ENCODE measurements at regions not wholly inside any gene's neighbourhood (a gene's known extent, or its start where the extent isn't known, plus 50 kb on each side); places are given as distances from the start of the nearest gene placed in this dataset.
"Not testable (repeated sequence)": the region's sequence is repeated elsewhere in the genome, so short reads cannot be mapped to it uniquely, and the experiment has no call there.

DNA sequence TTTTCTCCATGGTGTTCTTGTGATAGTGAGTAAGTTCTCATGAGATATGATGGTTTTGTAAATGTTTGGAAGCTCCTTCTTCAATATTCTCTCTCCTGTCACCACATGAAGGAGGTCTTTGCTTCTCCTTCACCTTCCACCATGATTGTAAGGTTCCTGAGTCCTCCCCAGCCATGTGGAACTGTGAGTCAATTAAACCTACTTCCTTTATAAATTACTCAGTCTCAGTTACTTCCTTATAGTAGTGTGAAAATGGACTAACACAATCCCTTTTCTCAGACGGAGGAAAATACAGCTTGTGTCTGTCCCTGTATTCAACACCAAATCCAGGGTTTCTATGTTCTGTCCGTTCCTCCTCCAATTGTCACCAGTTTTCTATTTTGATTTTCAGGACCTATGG is 181.0 kb downstream of the ALDH8A1 start:
- peaks cover 9% of the 10 kb centered on the region for H3K27me3 Mint-ChIP-seq
- H3K9me3 Mint-ChIP-seq = peaks cover 6% of the 10 kb centered on the region
- no peaks in the 10 kb centered on the region for H3K4me1 Mint-ChIP-seq
- H3K4me3 Mint-ChIP-seq = no peak overlapping the region
- no peak overlapping the region for H3K27ac Mint-ChIP-seq
- H3K36me3 Mint-ChIP-seq = no peaks in the 10 kb centered on the region

DNA sequence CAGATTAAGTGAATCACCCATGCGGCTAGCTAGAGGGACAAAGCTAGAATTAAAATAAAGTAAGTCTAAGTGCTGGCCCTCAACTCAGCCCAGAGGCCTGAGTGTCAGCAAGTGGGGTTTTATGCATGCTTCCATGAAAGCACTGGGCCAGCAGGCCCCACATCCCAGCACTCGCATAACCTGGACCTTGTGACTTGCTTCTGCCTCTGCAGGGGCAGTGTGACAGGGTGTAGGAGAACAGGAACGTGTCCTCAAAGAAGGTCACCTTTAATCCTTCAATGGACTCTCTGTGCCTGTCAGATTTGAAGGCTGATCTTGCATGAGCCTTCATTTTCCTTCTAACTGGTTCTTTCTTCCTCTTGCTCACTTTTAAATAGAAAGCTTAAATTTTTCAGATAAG is 183.4 kb downstream of the ALDH8A1 start:
- no peaks in the 10 kb centered on the region for H3K4me1 Mint-ChIP-seq
- H3K4me3 Mint-ChIP-seq = no peak overlapping the region
- H3K27me3 Mint-ChIP-seq = peaks cover 8% of the 10 kb centered on the region
- H3K9me3 Mint-ChIP-seq = peaks cover 6% of the 10 kb centered on the region
- no peak overlapping the region for H3K27ac Mint-ChIP-seq
- no peaks in the 10 kb centered on the region for H3K36me3 Mint-ChIP-seq

DNA sequence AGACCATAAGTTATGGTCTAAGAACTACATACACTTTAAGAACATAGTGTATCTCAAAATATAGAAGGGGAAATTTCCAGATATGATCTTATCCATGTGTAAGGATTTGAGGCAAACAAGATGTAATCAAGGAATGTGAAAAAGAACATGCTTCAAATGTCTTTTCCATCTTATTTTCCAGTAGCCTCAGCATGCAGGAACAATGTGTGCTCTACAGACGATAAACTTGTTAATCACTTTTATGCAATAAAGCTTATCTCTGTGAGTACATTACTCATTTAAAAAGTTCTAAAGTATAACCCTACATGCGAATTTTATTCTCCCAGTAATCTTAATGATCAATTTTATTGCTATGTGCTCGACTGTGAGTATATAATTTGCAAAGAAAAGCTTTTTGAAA is 185.2 kb downstream of the ALDH8A1 start:
- Mint-ChIP-seq H3K27ac (no peak overlapping the region), H3K4me1 (no peaks in the 10 kb centered on the region), H3K36me3 (no peaks in the 10 kb centered on the region), H3K4me3 (no peak overlapping the region), H3K27me3 (peaks cover 7% of the 10 kb centered on the region), H3K9me3 (peaks cover 6% of the 10 kb centered on the region)

DNA sequence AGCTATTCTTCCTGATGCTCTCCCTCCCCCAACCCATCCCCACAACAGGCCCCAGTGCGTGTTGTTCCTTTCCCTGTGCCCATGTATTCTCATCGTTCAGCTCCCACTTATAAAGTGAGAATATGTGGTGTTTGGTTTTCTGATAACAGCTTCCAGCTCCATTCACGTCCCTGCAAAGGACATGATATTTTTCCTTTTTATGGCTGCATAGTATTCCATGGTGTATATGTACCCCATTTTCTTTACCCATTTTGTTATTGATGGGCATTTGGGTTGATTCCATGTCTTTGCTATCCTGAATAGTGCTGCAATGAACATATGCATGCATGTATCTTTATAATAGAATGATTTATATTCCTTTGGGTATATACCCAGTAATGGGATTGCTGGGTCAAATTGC is 186.3 kb downstream of the ALDH8A1 start:
- not testable (repeated sequence) for H3K4me3 Mint-ChIP-seq, H3K9me3 Mint-ChIP-seq, H3K27ac Mint-ChIP-seq, H3K36me3 Mint-ChIP-seq, H3K27me3 Mint-ChIP-seq, H3K4me1 Mint-ChIP-seq

DNA sequence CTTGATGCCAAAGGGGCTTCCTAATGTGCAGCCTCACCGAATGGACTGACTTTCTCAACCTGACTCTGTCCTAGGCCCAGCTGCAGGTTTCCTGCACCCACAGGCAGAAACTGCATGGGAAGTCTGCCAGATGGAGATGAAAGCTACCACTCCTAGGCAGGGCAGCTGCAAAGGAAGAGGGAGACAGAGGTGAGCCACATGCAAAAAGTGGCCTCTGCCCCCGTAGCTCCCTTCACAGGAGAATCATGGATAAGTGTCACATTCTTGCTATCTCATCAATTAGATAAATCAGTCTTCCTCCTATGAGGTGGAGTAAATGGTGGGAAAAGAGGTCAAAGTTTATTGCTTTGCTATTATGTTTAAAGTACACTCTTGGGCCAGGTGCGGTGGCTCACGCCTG is 191.3 kb downstream of the ALDH8A1 start:
- H3K4me3 Mint-ChIP-seq = no peak overlapping the region
- no peaks in the 10 kb centered on the region for H3K9me3 Mint-ChIP-seq
- H3K27me3 Mint-ChIP-seq = peaks cover 5% of the 10 kb centered on the region
- no peaks in the 10 kb centered on the region for H3K4me1 Mint-ChIP-seq
- no peak overlapping the region for H3K27ac Mint-ChIP-seq
- no peaks in the 10 kb centered on the region for H3K36me3 Mint-ChIP-seq

DNA sequence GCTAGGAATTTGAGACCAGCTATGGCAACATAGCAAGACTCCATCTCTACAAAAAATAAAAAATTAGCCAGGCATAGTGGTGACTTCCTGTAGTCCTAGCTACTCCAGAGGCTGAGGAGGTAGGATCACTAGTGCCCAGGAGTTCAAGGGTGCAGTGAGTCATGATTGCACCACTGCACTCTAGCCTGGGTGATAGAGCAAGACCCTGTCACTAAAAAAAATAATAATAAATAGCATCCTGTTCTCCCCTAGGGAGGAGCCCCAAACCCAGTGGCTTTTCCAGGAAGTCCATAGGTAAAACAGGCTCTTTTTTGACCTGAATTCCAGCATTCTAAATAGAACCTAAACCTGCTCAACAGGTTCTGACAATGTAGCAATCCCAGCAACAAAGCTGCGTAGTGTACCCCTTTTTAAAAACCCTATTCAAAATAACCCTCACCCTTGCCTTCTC is 192.0 kb downstream of the ALDH8A1 start:
- Mint-ChIP-seq H3K4me1 (no peaks in the 10 kb centered on the region), H3K36me3 (no peaks in the 10 kb centered on the region), H3K4me3 (no peak overlapping the region), H3K27me3 (peaks cover 7% of the 10 kb centered on the region), H3K9me3 (no peaks in the 10 kb centered on the region), H3K27ac (no peak overlapping the region)

DNA sequence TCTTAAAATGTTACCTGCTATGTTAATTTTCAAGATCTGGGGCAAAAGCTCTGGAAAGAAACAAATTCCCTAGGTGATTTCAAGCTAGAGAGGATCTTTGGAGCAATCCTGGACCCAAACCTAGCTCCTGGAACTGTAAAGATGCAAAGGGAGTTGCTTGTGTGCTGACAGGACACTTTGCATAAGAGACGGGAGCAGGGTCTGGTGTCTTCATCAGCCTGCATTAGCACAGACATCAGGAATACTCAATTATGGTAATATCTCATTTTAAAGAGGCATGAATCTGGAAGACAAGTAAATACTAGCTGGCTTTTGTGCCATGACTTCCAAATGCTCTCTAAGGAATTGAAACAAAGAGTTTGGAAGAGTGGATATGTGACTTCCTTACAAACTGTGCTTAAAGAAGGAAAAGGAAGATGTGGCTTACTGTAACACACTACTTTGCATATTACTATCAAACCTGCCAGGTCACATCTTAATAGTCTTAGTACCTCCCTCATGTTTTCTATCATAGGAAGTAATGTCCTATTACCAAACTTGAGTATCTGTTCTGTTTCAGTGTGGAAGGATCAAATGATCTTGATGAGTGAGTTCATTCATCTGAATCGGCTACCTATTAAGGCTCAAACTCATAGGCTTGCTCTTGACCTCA is 193.4 kb downstream of the ALDH8A1 start:
- H3K4me3 Mint-ChIP-seq = no peak overlapping the region
- H3K27me3 Mint-ChIP-seq = peaks cover 8% of the 10 kb centered on the region
- H3K4me1 Mint-ChIP-seq = no peaks in the 10 kb centered on the region
- no peaks in the 10 kb centered on the region for H3K9me3 Mint-ChIP-seq
- no peak overlapping the region for H3K27ac Mint-ChIP-seq
- no peaks in the 10 kb centered on the region for H3K36me3 Mint-ChIP-seq

DNA sequence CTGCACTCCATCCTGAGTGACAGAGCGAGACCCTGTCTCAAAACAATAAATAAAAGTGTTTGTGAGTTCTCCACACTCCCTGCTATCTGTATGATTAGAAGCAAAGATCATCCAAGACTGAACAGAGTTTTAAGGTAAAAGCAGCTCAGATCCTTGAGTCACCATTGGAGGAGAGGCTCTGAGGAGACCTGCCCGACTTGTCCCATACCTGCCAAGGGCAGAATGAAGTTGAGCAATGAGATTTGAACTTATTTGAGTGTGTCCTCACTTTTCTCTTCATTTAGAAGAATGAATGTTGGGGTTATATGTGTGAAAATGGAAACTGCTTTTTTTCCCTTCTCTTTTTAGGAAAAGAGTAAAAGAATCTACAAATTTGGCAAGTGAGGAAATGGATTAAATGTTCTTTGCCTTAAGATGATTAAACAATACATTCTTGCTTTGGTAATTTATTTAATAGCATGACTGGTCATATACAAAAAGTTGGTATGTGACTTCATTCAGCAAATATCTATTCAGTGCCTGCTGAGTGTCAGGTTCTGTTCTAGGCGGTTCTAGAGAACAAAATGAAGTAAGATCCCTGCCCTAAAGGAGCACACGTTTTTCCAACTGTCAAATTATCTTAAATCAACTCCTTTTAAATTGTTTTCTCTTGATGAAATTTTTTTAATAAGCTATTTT is 195.7 kb downstream of the ALDH8A1 start:
- Mint-ChIP-seq H3K4me3 (no peak overlapping the region), H3K36me3 (no peaks in the 10 kb centered on the region), H3K9me3 (no peaks in the 10 kb centered on the region), H3K4me1 (no peaks in the 10 kb centered on the region), H3K27me3 (peaks cover 8% of the 10 kb centered on the region), H3K27ac (no peak overlapping the region)

DNA sequence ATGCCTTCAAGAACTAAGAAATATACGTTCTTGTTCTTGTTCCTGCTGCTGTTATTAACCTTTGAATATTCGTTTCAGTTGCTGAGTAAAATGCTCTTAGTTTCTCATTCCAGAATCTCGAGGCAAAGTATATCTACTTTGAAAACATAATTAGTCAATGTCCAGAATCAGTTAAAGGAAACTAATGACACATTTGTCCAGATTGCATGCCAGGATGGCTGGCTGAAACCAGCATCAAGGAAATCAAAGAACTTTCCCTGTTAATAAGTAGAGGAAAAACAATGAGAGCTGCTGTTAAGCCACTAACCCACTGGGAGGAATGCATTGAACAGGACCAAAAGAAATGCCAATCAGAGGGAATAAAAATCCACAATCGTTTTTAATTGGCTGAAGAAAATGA is 196.9 kb downstream of the ALDH8A1 start:
- Mint-ChIP-seq H3K27me3 (peaks cover 8% of the 10 kb centered on the region), H3K4me1 (no peaks in the 10 kb centered on the region), H3K27ac (no peak overlapping the region), H3K4me3 (no peak overlapping the region), H3K9me3 (no peaks in the 10 kb centered on the region), H3K36me3 (no peaks in the 10 kb centered on the region)

DNA sequence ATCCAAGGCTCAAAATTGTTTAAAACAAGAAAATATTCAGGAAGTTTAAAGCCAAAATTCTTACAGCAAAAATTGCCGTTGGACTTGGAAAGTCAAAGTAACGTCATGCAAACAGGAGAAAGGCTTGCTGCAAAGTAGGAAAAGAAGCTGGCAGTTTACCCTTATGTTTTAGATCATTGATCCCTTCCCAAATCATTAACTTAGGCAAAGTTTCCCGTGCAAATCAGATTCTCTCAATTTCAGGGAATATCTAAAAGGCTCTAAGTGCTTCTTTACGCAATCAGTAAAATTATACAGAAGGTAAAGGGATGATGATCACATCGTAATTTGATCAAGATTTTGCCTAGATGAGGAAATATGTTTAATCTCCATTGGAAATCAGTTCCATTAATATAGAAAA is 197.5 kb downstream of the ALDH8A1 start:
- Mint-ChIP-seq H3K27ac (no peak overlapping the region), H3K4me1 (no peaks in the 10 kb centered on the region), H3K9me3 (no peaks in the 10 kb centered on the region), H3K36me3 (no peaks in the 10 kb centered on the region), H3K4me3 (no peak overlapping the region), H3K27me3 (peaks cover 8% of the 10 kb centered on the region)

DNA sequence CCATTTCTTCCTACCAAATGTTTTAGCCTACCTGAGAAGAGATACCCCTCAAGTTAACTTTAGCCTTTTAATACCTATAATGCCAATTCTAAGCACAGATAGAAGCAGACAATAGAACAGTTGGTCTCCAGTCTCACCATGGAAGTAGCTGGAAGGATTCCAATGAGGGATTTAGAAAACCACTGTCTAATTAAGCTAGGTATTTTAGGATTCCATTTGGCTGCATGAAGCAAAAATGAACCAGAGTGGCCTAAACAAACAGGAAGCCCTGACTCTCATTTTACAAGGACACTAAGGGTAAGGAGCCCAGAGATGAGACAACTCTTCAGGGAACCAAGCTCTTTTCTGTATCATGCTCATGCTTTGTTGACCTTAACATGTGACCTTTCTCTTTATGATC is 199.2 kb downstream of the ALDH8A1 start:
- Mint-ChIP-seq H3K27ac (no peak overlapping the region), H3K9me3 (no peaks in the 10 kb centered on the region), H3K36me3 (no peaks in the 10 kb centered on the region), H3K4me1 (no peaks in the 10 kb centered on the region), H3K27me3 (peaks cover 10% of the 10 kb centered on the region), H3K4me3 (no peak overlapping the region)

DNA sequence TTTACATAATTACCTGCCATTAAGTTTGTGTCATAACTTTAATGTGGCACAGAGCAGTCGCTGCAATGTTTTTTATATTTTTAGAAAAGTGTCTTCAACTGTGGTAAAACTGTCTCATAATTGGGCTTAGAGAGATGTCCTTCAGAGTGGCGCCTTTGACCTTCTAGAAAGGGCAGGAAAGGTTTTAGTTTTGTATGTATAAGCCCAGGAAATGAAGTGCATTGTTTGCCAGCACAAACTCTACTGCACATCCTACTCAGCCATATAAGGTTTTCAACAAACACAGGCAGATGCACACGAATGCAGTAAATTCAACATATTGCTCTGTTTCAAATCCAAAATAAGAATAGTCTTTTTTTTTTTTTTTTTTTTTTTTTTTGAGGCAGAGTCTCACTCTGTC is 201.4 kb downstream of the ALDH8A1 start:
- no peaks in the 10 kb centered on the region for H3K9me3 Mint-ChIP-seq
- H3K36me3 Mint-ChIP-seq = no peaks in the 10 kb centered on the region
- no peak overlapping the region for H3K4me3 Mint-ChIP-seq
- H3K4me1 Mint-ChIP-seq = no peaks in the 10 kb centered on the region
- no peak overlapping the region for H3K27ac Mint-ChIP-seq
- peaks cover 9% of the 10 kb centered on the region for H3K27me3 Mint-ChIP-seq

DNA sequence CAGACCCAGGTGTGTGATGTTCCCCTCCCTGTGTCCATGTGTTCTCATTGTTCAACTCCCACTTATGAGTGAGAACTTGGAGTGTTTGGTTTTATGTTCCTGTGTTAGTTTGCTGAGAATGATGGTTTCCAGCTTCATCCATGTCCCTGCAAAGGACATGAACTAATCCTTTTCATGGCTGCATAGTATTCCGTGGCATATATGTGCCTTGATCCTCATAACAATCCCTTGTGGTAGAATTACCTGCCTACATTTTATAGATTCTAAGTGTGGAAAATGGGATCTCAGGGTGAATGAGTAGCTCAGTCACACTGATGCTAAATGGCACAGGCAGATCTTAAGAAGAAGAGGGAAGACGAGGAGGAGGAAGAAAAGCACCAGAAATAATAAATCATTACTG is 202.7 kb downstream of the ALDH8A1 start:
- H3K27me3 Mint-ChIP-seq, H3K36me3 Mint-ChIP-seq, H3K4me3 Mint-ChIP-seq, H3K27ac Mint-ChIP-seq, H3K9me3 Mint-ChIP-seq, H3K4me1 Mint-ChIP-seq: not testable (repeated sequence)

DNA sequence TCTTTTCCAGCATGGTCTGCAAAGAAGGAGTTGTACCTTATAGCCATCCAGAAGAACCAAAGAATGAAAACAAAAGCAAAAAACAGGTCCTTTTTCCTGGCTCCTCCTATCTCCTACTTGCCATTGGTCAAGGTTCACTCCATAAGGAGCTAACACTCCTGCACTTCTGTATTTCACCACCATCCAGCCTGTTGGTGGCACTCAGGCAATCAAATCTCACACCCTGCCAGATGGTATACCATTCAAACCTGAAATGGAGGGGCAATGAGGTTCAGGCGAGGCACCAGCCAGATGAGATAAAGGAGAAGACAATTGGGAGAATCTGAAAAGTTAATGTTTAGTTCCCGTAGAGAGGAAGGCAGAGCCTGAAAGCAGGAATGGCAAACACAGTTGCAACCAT is 203.8 kb downstream of the ALDH8A1 start:
- Mint-ChIP-seq H3K4me1 (no peaks in the 10 kb centered on the region), H3K27ac (no peak overlapping the region), H3K9me3 (no peaks in the 10 kb centered on the region), H3K4me3 (no peak overlapping the region), H3K36me3 (no peaks in the 10 kb centered on the region), H3K27me3 (peaks cover 5% of the 10 kb centered on the region)

DNA sequence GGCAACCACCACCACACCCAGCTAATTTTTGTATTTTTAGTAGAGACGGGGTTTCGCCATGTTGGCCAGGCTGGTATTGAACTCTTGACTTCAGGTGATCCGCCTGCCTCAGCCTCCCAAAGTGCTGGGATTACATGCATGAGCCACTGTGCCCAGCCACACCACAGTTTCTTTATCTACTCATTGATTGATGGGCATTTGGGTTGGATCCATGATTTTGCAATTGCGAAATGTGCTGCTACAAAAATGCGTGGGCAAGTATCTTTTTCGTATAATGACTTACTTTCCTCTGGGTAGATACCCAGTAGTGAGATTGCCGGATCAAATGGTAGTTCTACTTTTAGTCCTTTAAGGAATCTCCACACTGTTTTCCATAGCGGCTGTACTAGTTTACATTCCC is 204.7 kb downstream of the ALDH8A1 start:
- not testable (repeated sequence) for H3K27me3 Mint-ChIP-seq, H3K27ac Mint-ChIP-seq, H3K4me3 Mint-ChIP-seq, H3K4me1 Mint-ChIP-seq, H3K9me3 Mint-ChIP-seq, H3K36me3 Mint-ChIP-seq

DNA sequence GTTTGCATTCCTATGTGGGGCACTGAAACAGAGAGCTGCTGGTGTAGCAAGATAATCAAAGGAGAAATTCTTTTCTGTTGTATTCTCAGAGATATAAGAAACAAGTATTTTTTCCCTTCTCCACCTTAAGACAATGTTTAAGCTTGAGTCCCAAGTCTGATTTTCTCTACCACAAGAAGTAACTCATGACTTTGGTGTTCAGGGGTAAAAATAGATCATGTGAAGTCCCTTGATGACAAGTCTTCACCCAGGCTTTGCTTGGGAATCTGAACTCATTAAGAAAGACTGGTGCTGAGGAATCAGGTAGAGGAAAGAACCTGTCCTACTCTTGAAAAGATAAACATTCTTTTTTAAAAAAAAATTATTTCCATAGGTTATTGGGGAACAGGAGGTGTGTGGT is 205.6 kb downstream of the ALDH8A1 start:
- Mint-ChIP-seq H3K4me3 (no peak overlapping the region), H3K36me3 (no peaks in the 10 kb centered on the region), H3K27me3 (peaks cover 5% of the 10 kb centered on the region)

DNA sequence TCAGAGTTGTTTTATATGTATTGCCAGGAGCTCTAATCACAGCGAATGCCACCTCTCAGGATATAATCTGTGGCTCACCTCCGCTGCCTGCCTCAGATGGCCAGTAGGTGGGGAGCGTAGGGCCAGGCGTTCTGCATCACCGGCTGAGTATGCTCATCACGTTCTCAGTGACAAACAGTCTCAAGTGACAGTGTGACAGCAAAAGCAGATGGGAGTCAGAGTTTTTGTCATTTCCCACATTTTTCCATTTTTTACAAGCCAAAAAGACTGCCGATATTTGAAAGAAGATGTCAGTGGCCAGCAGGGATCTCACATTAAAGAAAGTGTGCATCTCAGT is 208.7 kb downstream of the ALDH8A1 start:
- no peak overlapping the region for H3K4me3 Mint-ChIP-seq
- peaks cover 5% of the 10 kb centered on the region for H3K27me3 Mint-ChIP-seq
- no peaks in the 10 kb centered on the region for H3K36me3 Mint-ChIP-seq
- no peaks in the 10 kb centered on the region for H3K9me3 Mint-ChIP-seq
- no peaks in the 10 kb centered on the region for H3K4me1 Mint-ChIP-seq
- H3K27ac Mint-ChIP-seq = no peak overlapping the region

More for the DNA sequence above, 205.6 kb downstream of the ALDH8A1 start:
- no peak overlapping the region for H3K27ac Mint-ChIP-seq
- no peaks in the 10 kb centered on the region for H3K4me1 Mint-ChIP-seq
- H3K9me3 Mint-ChIP-seq = no peaks in the 10 kb centered on the region
